Neural crest cell (in vitro differentiated cells): ENCODE measurements at regions not wholly inside any gene's neighbourhood (a gene's known extent, or its start where the extent isn't known, plus 50 kb on each side); places are given as distances from the start of the nearest gene placed in this dataset.

ENCODE experiments used
- DNase-seq: peaks from one replicate; pipeline ENCODE4 v3.0.0; 2021; ENCODE audit warnings: low read depth, mixed read lengths, low spot score
- H3K27ac Mint-ChIP-seq: one replicate; pipeline ENCODE4 v1.8.0; 2021; ENCODE audit warnings: mild to moderate bottlenecking, mixed read lengths; ENCODE audit not compliant: unreplicated experiment
- H3K27me3 Mint-ChIP-seq: 2 replicates; pipeline ENCODE4 v1.8.0; 2021; ENCODE audit warnings: low read depth, mild to moderate bottlenecking, mixed read lengths
- H3K36me3 Mint-ChIP-seq: 2 replicates; pipeline ENCODE4 v1.8.0; 2021; ENCODE audit warnings: low read depth, mild to moderate bottlenecking, mixed read lengths
- H3K4me1 Mint-ChIP-seq: 2 replicates; pipeline ENCODE4 v1.8.0; 2021; ENCODE audit warnings: mixed read lengths
- H3K4me3 Mint-ChIP-seq: one replicate; pipeline ENCODE4 v1.8.0; 2021; ENCODE audit warnings: mild to moderate bottlenecking, mixed read lengths
- H3K9me3 Mint-ChIP-seq: 2 replicates; pipeline ENCODE4 v1.8.0; 2021; ENCODE audit warnings: mixed read lengths
- TF ChIP-seq, protein P1 (sequence below): fragments of 200-600 bp; sonication (generic); conservative IDR thresholded peaks from 2 replicates; pipeline ENCODE4 v1.5.0; 2021; ENCODE audit warnings: antibody characterized with exemption, mild to moderate bottlenecking

DNA sequence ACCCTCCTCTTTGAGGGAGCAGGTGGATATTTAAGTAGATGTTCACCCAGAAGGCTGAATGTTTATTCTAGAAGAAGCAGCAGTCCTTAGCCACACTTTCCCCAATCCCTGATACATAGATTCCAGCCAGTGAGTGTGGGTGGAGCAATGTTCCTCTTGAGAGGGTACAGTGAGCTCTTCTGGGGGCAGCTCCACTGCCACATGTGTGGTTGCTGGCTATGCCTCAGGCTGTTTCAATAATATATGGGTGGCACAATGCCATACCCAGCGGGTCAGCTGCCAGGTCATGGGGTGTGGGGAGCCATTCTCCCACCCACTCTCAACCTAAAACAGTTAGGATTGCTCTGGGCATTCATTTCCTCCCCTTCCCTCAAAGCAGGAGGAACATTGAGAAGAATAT is 61.6 kb upstream of the DAB2 start:
- Mint-ChIP-seq H3K4me3 (no peak overlapping the region), H3K27me3 (no peaks in the 10 kb centered on the region), H3K27ac (no peak overlapping the region), H3K4me1 (peaks cover 6% of the 10 kb centered on the region), H3K9me3 (peaks cover 2% of the 10 kb centered on the region), H3K36me3 (no peaks in the 10 kb centered on the region)
- TF ChIP-seq, protein P1, sequence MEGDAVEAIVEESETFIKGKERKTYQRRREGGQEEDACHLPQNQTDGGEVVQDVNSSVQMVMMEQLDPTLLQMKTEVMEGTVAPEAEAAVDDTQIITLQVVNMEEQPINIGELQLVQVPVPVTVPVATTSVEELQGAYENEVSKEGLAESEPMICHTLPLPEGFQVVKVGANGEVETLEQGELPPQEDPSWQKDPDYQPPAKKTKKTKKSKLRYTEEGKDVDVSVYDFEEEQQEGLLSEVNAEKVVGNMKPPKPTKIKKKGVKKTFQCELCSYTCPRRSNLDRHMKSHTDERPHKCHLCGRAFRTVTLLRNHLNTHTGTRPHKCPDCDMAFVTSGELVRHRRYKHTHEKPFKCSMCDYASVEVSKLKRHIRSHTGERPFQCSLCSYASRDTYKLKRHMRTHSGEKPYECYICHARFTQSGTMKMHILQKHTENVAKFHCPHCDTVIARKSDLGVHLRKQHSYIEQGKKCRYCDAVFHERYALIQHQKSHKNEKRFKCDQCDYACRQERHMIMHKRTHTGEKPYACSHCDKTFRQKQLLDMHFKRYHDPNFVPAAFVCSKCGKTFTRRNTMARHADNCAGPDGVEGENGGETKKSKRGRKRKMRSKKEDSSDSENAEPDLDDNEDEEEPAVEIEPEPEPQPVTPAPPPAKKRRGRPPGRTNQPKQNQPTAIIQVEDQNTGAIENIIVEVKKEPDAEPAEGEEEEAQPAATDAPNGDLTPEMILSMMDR: no peak
- no peak for DNase-seq

DNA sequence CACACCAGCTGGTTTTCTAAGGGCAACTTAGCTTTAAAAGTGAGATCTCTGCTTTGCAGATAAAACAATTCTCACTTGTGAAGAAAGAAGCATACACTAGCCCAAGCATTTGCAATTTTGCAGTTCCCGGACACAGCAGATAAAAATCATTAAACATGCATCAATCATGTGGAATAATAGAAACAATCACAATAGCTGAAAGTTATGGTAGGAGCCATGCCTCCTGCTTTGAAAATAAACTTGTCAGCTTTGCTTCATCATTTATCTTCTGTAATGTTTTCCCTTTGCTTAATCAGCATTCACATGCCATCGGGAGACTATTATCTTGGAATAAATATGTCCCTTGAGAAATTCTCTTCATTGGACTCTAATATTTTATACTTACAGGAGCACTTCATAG is 60.3 kb upstream of the DAB2 start:
- no peaks in the 10 kb centered on the region for H3K36me3 Mint-ChIP-seq
- TF ChIP-seq, protein P1: no peak
- peaks cover 2% of the 10 kb centered on the region for H3K9me3 Mint-ChIP-seq
- DNase-seq: no peak
- no peaks in the 10 kb centered on the region for H3K27me3 Mint-ChIP-seq
- no peak overlapping the region for H3K27ac Mint-ChIP-seq
- H3K4me1 Mint-ChIP-seq: peaks cover 6% of the 10 kb centered on the region
- no peak overlapping the region for H3K4me3 Mint-ChIP-seq

DNA sequence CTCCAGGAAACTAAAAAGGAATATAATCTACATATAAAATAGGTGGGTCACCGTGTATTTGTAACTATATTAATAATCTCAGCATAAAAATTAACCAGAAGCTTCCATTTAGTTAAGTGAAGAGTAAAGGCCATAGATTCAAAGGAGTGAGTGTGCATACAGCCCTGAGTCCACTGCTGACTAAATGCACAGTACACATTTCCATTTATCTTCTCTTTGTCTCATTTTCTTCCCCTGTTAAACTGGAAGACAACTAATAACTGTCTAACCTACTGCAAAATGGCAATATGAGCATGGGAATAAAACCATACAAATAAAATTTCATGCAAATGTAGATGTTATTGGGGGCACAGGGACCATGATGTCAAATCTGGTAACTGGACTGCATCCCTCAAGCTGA is 59.9 kb upstream of the DAB2 start:
- TF ChIP-seq, protein P1: no peak
- no peaks in the 10 kb centered on the region for H3K9me3 Mint-ChIP-seq
- peaks cover 6% of the 10 kb centered on the region for H3K4me1 Mint-ChIP-seq
- H3K27ac Mint-ChIP-seq: no peak overlapping the region
- H3K4me3 Mint-ChIP-seq: no peak overlapping the region
- H3K36me3 Mint-ChIP-seq: no peaks in the 10 kb centered on the region
- DNase-seq: no peak
- H3K27me3 Mint-ChIP-seq: no peaks in the 10 kb centered on the region

DNA sequence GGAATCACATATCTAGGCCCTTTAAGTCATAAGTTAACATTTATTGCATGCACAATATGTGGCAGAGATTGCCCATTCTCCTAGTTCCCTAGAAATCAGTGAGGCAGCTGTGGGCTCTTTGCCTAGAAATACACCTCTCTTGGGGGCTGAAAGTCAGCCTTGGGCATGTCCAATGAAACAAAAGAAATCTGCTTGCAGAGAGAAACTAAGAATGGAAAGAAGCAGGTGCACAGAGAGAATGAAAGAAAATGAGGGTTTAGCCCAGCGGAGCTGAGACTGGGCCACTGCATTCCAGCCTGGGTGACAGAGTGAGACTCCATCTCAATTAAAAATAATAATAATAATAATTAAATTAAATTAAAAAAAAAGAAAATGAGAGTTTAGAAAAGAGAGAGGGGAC is 57.3 kb upstream of the DAB2 start:
- H3K36me3 Mint-ChIP-seq: no peaks in the 10 kb centered on the region
- H3K4me1 Mint-ChIP-seq: peaks cover 7% of the 10 kb centered on the region
- no peaks in the 10 kb centered on the region for H3K27me3 Mint-ChIP-seq
- no peak overlapping the region for H3K27ac Mint-ChIP-seq
- TF ChIP-seq, protein P1: no peak
- no peaks in the 10 kb centered on the region for H3K9me3 Mint-ChIP-seq
- DNase-seq: no peak
- H3K4me3 Mint-ChIP-seq: no peak overlapping the region

DNA sequence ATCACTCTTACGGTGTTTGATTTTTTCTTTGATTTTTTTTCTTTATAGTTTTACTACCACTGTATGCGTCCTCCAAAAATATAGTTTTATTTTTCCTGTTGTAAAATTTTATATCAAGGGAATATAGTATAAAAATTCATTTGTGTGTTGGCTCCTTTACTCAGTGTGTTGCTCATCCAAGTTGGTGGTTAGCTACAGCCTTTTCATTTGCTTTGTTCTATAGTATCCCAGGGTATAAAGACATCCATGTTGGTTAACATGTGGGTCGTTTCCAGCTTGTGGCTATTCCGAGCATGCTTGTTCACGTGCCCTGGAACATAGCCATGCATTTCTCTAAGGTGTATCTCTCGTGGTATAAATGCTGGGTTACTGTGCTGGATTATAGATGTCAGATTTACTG is 54.8 kb upstream of the DAB2 start:
- no peaks in the 10 kb centered on the region for H3K27me3 Mint-ChIP-seq
- no peak overlapping the region for H3K4me3 Mint-ChIP-seq
- H3K27ac Mint-ChIP-seq: no peak overlapping the region
- H3K4me1 Mint-ChIP-seq: peaks cover 9% of the 10 kb centered on the region
- no peak for DNase-seq
- no peaks in the 10 kb centered on the region for H3K36me3 Mint-ChIP-seq
- H3K9me3 Mint-ChIP-seq: no peaks in the 10 kb centered on the region
- TF ChIP-seq, protein P1: no peak

DNA sequence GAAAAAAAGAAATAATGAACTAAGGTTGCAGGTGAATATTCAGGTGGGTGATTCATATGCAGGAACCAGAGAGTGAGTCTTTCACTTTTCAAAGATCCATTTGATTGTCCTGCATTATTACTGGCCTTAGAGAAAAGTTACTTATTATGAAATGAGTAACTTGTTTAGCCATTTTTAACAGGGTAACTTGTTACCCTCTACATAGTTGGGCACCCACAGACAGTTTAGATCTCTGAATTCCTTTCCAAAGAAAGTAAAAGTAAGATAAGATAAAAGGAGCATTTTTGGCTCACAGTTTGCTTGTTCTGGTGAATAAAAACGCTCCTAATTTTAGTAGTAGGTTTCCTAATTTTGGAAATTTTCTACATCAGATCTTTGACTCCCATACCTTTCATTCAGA is 54.1 kb upstream of the DAB2 start:
- Mint-ChIP-seq H3K27me3 (no peaks in the 10 kb centered on the region), H3K9me3 (no peaks in the 10 kb centered on the region), H3K4me1 (peaks cover 9% of the 10 kb centered on the region), H3K27ac (no peak overlapping the region), H3K36me3 (no peaks in the 10 kb centered on the region), H3K4me3 (no peak overlapping the region)
- TF ChIP-seq, protein P1: no peak
- DNase-seq: no peak
